ENCODE measurements at regions not wholly inside any gene's neighbourhood (a gene's known extent, or its start where the extent isn't known, plus 50 kb on each side); places are given as distances from the start of the nearest gene placed in this dataset.

DNA sequence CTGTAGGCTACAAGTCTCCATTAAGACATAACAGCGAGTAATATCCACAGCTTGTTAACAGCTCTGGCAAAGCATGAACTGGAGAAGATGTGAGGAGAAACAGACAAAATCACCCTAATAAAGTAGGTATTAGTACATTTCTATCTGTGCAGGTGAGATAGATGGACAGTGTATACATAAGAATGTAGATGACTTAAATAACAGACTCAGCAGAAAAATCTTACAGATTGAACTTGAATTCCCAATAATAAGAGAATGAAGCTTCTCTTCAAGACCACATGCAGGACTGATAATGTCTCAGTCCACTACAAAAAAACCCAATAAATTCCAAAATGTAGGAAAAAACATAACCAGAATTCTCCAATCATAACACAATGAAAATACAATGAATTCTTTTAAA is 153.0 kb downstream of the IRX2 start:
- no peak for ATAC-seq
- Histone ChIP-seq H3K27me3 (ENCODE audit: low read length) (no peaks in the 10 kb centered on the region), H3K9ac (ENCODE audit: low read length) (no peak overlapping the region), H3K36me3 (ENCODE audit: low read depth, low read length) (no peaks in the 10 kb centered on the region), H4K20me1 (ENCODE audit: low read length) (no peaks in the 10 kb centered on the region), H3K4me3 (ENCODE audit: low read length) (no peak overlapping the region), H3K79me2 (ENCODE audit: low read length) (no peaks in the 10 kb centered on the region), H3K9me2 (replicated peaks; ENCODE audit: low read length) (no peaks in the 10 kb centered on the region), H2AFZ (ENCODE audit: low read length) (no peak overlapping the region), H3K4me1 (ENCODE audit: insufficient read depth, low read length) (no peaks in the 10 kb centered on the region), H3K27ac (ENCODE audit: low read length) (no peak overlapping the region), H3K9me3 (ENCODE audit: low read length) (0 out of 2 replicates have a peak, but pooled peaks cover 4% of the 10 kb centered on the region), H3K4me2 (ENCODE audit: low read length) (no peak overlapping the region), H3F3A (ENCODE audit: low read length, unreplicated experiment) (no peaks in the 10 kb centered on the region)
- no peak for DNase-seq
- no peak for TF ChIP-seq EZH2phosphoT487 (IDR thresholded peaks at IDR 0.05; ENCODE audit: borderline replicate concordance, low read length)
- TF ChIP-seq EZH2 (IDR thresholded peaks at IDR 0.05; ENCODE audit: low read length, unreplicated experiment): no peak
- TF ChIP-seq CTCF (conservative IDR thresholded peaks at IDR 0.05; ENCODE audit: low read depth, low read length): no peak
- ChIA-PET POLR2A (ENCODE audit: unreplicated experiment) (no interaction called here), CTCF (no interaction called here)
- intact Hi-C loops (cut with micrococcal nuclease): no loop called here
- BruUV-seq (replicated peaks): no TSS peak

DNA sequence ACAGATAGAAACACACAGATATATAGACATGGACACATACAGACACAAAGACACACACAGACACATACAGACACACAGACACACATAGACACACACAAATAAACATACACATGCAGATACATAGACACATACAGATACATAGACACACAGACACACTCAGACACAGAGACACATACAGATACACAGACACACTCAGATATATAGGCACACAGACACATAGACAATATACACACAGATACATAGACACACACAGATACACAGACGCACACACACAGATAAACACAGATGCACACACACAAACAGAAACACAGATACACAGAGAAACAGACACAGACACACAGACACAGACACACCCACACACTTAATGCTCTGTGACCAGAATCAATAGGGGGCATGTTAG is 156.8 kb downstream of the IRX2 start:
- ATAC-seq: no peak
- DNase-seq: no peak
- CTCF ChIA-PET: no interaction called here

GRCh38 chr5:2592766-2593165 is 158.7 kb downstream of the IRX2 start:
- H3K4me1 ChIP-seq (ENCODE audit: insufficient read depth, low read length): no peaks in the 10 kb centered on the region
- no peaks in the 10 kb centered on the region for H4K20me1 ChIP-seq (ENCODE audit: low read length)
- H3K9me2 ChIP-seq (replicated peaks; ENCODE audit: low read length): no peaks in the 10 kb centered on the region
- DNase-seq (no peak), ATAC-seq (no peak)
- H3K36me3 ChIP-seq (ENCODE audit: low read depth, low read length): no peaks in the 10 kb centered on the region
- no TSS peak for BruUV-seq (replicated peaks)
- no peak overlapping the region for H3K4me3 ChIP-seq (ENCODE audit: low read length)
- ChIA-PET CTCF (no interaction called here), POLR2A (ENCODE audit: unreplicated experiment) (no interaction called here)
- TF ChIP-seq EZH2phosphoT487 (IDR thresholded peaks at IDR 0.05; ENCODE audit: borderline replicate concordance, low read length): no peak
- no peak for TF ChIP-seq EZH2 (IDR thresholded peaks at IDR 0.05; ENCODE audit: low read length, unreplicated experiment)
- no peak for TF ChIP-seq CTCF (conservative IDR thresholded peaks at IDR 0.05; ENCODE audit: low read depth, low read length)
- H2AFZ ChIP-seq (ENCODE audit: low read length): no peak overlapping the region
- H3K79me2 ChIP-seq (ENCODE audit: low read length): no peaks in the 10 kb centered on the region
- H3K9me3 ChIP-seq (ENCODE audit: low read length): 0 out of 2 replicates have a peak, but pooled peaks cover 4% of the 10 kb centered on the region
- no peak overlapping the region for H3K27ac ChIP-seq (ENCODE audit: low read length)
- H3F3A ChIP-seq (ENCODE audit: low read length, unreplicated experiment): no peaks in the 10 kb centered on the region
- H3K9ac ChIP-seq (ENCODE audit: low read length): no peak overlapping the region
- H3K4me2 ChIP-seq (ENCODE audit: low read length): no peak overlapping the region
- no peaks in the 10 kb centered on the region for H3K27me3 ChIP-seq (ENCODE audit: low read length)
- intact Hi-C loops (cut with micrococcal nuclease): no loop called here

More for the DNA sequence above, 156.8 kb downstream of the IRX2 start:
- Histone ChIP-seq H3K27ac (ENCODE audit: low read length) (no peak overlapping the region), H3F3A (ENCODE audit: low read length, unreplicated experiment) (no peaks in the 10 kb centered on the region), H3K27me3 (ENCODE audit: low read length) (no peaks in the 10 kb centered on the region), H3K4me1 (ENCODE audit: insufficient read depth, low read length) (no peaks in the 10 kb centered on the region), H3K4me2 (ENCODE audit: low read length) (no peak overlapping the region), H3K9ac (ENCODE audit: low read length) (no peak overlapping the region), H2AFZ (ENCODE audit: low read length) (no peak overlapping the region), H3K79me2 (ENCODE audit: low read length) (no peaks in the 10 kb centered on the region), H4K20me1 (ENCODE audit: low read length) (no peaks in the 10 kb centered on the region), H3K9me2 (replicated peaks; ENCODE audit: low read length) (no peaks in the 10 kb centered on the region), H3K4me3 (ENCODE audit: low read length) (no peak overlapping the region), H3K9me3 (ENCODE audit: low read length) (0 out of 2 replicates have a peak, but pooled peaks cover 4% of the 10 kb centered on the region), H3K36me3 (ENCODE audit: low read depth, low read length) (no peaks in the 10 kb centered on the region)
- TF ChIP-seq CTCF (conservative IDR thresholded peaks at IDR 0.05; ENCODE audit: low read depth, low read length) (no peak), EZH2 (IDR thresholded peaks at IDR 0.05; ENCODE audit: low read length, unreplicated experiment) (no peak)
- no TSS peak for BruUV-seq (replicated peaks)
- POLR2A ChIA-PET (ENCODE audit: unreplicated experiment): no interaction called here
- intact Hi-C loops (cut with micrococcal nuclease): no loop called here
